LNCAP (cell line): ENCODE measurements at regions not wholly inside any gene's neighbourhood (a gene's known extent, or its start where the extent isn't known, plus 50 kb on each side); places are given as distances from the start of the nearest gene placed in this dataset.

Experiments used
- TF ChIP-seq, protein P1 (sequence below): fragments of 450-650 bp; IDR thresholded peaks from 2 replicates; pipeline ENCODE4 v1.5.1; 2017; ENCODE audit warnings: mild to moderate bottlenecking

- TF ChIP-seq, protein P1, sequence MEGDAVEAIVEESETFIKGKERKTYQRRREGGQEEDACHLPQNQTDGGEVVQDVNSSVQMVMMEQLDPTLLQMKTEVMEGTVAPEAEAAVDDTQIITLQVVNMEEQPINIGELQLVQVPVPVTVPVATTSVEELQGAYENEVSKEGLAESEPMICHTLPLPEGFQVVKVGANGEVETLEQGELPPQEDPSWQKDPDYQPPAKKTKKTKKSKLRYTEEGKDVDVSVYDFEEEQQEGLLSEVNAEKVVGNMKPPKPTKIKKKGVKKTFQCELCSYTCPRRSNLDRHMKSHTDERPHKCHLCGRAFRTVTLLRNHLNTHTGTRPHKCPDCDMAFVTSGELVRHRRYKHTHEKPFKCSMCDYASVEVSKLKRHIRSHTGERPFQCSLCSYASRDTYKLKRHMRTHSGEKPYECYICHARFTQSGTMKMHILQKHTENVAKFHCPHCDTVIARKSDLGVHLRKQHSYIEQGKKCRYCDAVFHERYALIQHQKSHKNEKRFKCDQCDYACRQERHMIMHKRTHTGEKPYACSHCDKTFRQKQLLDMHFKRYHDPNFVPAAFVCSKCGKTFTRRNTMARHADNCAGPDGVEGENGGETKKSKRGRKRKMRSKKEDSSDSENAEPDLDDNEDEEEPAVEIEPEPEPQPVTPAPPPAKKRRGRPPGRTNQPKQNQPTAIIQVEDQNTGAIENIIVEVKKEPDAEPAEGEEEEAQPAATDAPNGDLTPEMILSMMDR = no peak
These were observed 238.2 kb upstream of the MYT1L start for GRCh38 chr2:2569306-2569705.

DNA sequence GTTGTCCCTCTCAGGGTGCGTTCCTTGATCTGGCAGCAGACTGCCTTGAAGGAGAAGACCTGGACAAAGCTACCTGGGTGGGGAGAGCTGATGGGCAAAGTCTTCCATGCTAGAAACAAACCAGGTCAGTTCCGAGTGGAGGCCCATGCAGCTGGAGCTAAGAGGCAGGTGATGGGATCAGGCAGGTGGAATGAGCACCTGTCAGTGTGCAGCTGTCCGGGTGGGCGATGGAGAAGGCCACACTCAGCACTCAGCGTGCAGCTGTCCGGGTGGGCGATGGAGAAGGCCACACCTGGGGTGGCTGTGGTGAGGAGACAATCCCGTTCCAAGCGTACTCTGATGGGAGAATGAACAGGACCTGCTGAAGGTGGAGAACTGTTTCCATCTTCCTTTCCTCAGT, 237.3 kb upstream of the MYT1L start:
- TF ChIP-seq, protein P1 = no peak

DNA sequence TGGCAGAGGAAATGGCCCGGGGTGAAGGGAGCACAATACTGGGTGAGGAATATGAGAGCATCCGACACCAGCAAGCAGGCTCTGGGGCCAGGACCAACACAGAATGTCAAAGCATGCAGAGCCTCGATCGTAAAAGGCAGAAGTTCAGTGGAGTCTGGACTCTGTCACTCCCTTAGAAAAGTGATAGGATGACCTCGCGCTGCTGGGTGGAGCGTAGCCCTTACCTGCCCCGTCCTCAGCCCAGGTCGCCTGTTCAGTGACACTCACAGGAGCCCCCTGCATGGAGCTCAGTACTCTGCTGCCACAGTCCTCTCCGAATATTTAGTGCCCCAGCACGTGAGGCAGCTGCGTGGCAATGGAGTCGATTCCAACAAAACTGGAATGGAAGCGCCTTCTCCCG, 236.7 kb upstream of the MYT1L start:
- TF ChIP-seq, protein P1 = no peak

DNA sequence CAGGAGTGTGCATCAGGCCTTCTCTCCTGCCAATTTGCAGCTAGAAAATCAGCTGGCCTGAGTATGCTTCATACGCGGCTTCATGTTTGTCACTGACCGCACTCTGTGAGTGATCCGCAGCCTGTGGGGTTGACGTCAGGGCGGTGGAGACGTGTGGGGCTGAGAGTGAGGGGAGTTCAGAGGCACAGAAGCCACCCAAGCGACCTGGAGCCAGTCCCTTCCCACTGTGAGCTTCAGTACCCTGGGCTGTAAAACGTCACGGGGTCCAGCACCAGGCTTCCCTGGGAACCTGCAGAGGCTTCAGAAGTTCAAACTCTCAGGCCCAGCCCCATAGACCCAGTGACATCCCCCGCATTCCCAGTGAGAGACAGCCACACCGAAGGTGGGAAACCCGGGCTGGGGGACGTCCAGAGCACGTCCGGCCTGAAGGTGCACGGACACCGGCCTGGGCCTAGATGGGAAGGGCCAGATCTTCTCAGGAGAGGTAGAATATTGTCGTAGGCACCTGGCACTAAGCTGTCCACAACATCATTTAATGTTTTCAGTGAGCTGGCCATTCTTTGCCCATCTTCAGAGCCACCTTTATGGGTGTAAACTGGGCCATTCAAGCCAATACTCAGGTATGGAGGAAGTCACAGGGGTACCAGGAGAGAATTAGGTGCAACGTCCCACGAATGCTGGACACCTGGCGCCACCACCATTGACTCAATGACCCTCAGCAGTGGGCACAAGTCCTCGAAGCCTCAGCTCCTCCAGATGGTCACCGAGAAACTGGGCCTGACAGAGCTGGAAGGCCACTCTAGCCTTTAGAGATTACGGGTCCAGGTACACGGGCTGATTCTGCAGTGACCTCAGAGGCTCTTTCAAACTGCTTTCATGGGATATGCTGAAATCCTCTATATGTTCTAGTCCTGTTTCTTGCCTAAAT, 235.6 kb upstream of the MYT1L start:
- TF ChIP-seq, protein P1 = no peak

- TF ChIP-seq, protein P1 = no peak
These were observed 234.6 kb upstream of the MYT1L start for GRCh38 chr2:2565671-2566070.

DNA sequence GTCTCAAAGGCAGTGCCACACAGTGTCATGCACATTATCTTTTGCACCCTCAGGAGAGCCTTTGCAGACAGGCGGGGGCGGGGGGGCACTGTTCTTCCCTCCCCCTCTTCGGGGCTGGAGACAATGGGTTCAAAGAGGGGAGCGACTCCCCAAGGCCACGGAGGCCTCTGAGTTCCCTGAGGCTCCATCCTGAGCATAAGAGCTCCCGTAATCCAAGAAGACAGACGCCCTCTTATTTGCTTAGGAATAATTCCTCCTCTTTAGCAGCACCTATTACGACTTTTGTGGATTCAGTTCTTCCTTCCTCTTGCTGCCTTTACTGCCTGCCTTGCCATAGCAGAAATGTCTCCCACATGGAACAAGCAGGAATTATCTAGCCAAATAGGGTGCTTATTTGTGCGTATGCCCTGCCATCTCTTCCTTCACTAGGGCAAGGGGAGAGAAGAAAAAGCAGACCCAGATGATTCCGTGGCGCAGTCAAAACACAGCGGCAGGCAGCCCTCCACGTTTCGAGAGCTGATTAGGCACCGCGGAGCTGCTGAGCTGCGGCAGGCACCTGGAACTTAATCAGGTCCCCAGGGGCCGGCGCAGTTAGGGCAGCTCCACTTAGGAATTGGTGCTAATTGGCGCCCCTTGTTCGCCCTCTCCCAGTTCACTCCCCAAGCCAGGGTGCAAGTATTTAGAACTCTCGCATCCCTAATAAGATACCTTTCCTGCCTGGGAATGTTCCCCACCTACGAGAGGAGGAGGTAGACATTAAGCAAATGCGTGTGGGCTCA, 233.4 kb upstream of the MYT1L start:
- TF ChIP-seq, protein P1 = no peak

DNA sequence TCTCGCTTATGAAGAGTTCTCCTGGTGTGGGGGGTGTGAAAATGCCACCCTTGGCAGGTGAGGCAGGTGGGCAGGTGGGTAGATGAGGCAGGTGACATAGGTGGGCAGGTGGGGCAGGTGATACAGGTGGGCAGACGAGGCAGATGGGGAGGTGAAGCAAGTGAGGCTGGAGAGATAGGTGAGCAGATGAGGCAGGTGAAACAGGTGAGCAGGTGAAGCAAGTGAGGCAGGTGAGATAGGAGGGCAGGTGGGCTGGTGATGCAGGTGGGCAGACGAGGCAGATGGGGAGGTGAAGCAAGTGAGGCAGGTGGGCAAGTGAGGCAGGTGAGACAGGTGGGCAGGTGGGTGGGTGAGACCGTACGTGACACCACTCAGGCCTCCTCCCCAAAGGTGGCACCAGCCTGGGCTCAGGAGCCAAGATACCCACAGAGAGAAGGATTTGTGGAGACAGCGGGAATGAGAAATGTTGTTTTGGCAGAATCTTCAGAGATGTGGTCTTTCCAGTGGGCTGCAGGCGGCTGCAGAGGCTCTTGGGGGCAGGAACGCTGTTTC, 232.3 kb upstream of the MYT1L start:
- TF ChIP-seq, protein P1 = no peak
